GM23248 (cell line): ENCODE measurements at regions not wholly inside any gene's neighbourhood (a gene's known extent, or its start where the extent isn't known, plus 50 kb on each side); places are given as distances from the start of the nearest gene placed in this dataset.

Experiments
- EZH2 ChIP-seq: fragments of 200-600 bp; sonication (generic); IDR thresholded peaks from 2 replicates; pipeline ENCODE4 v1.6.1; 2018; ENCODE audit warnings: antibody characterized with exemption, mild to moderate bottlenecking; ENCODE audit not compliant: insufficient read depth, poor library complexity, severe bottlenecking
- EZH2phosphoT487 ChIP-seq: fragments of 200-600 bp; sonication (generic); IDR thresholded peaks from 2 replicates; pipeline ENCODE4 v1.6.1; 2018; ENCODE audit warnings: antibody characterized with exemption, moderate library complexity, mild to moderate bottlenecking, low read depth; ENCODE audit not compliant: insufficient read depth

GRCh38 chr7:11237742-11238141 is 264.1 kb downstream of the PHF14 start:
- no peak for TF ChIP-seq EZH2
- TF ChIP-seq EZH2phosphoT487: no peak
